ENCODE measurements at regions not wholly inside any gene's neighbourhood (a gene's known extent, or its start where the extent isn't known, plus 50 kb on each side); places are given as distances from the start of the nearest gene placed in this dataset.

GRCh38 chr2:200186002-200186401, 120.5 kb upstream of the SPATS2L start:
- H3K4me1 ChIP-seq (ENCODE audit: control insufficient read depth, insufficient read depth, low read length): no peaks in the 10 kb centered on the region
- ATAC-seq (no peak), DNase-seq (ENCODE audit: low read depth, low spot score) (no peak)
- no TSS peak for BruUV-seq (replicated peaks)
- H3K27me3 ChIP-seq (ENCODE audit: control insufficient read depth, insufficient read depth, low read length): no peaks in the 10 kb centered on the region
- intact Hi-C loops (cut with micrococcal nuclease; ENCODE audit: unreplicated experiment) (no loop called here), in situ Hi-C loops (cut with HindIII; ENCODE audit: low pct_unique_long_range_greater_than_20kb, low sequenced_read_pairs) (no loop called here)
- TF ChIP-seq REST (IDR thresholded peaks at IDR 0.05; ENCODE audit: insufficient read depth in 1 of 2, low read depth in 2 of 2, low read length in 1 of 2): no peak
- no peak for TF ChIP-seq SIN3A (IDR thresholded peaks at IDR 0.05; ENCODE audit: borderline replicate concordance, insufficient read depth, low read depth, low read length)
- TF ChIP-seq POLR2AphosphoS5 (IDR thresholded peaks at IDR 0.05; ENCODE audit: low read depth, low read length): no peak
- no peak for TF ChIP-seq TCF7L2 (IDR thresholded peaks at IDR 0.05; ENCODE audit: low read depth, low read length)
- TF ChIP-seq, protein P1, sequence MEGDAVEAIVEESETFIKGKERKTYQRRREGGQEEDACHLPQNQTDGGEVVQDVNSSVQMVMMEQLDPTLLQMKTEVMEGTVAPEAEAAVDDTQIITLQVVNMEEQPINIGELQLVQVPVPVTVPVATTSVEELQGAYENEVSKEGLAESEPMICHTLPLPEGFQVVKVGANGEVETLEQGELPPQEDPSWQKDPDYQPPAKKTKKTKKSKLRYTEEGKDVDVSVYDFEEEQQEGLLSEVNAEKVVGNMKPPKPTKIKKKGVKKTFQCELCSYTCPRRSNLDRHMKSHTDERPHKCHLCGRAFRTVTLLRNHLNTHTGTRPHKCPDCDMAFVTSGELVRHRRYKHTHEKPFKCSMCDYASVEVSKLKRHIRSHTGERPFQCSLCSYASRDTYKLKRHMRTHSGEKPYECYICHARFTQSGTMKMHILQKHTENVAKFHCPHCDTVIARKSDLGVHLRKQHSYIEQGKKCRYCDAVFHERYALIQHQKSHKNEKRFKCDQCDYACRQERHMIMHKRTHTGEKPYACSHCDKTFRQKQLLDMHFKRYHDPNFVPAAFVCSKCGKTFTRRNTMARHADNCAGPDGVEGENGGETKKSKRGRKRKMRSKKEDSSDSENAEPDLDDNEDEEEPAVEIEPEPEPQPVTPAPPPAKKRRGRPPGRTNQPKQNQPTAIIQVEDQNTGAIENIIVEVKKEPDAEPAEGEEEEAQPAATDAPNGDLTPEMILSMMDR (IDR thresholded peaks at IDR 0.05): no peak
- no peak overlapping the region for H3K4me3 ChIP-seq (ENCODE audit: low read depth in 2 of 2, low read length in 2 of 2)
- H3K36me3 ChIP-seq (ENCODE audit: control insufficient read depth, insufficient read depth, low read length): no peaks in the 10 kb centered on the region
- CTCF ChIA-PET: no interaction called here
- no peaks in the 10 kb centered on the region for H3K9me3 ChIP-seq (ENCODE audit: control insufficient read depth, insufficient read depth, low read depth, low read length)
- POLR2A ChIA-PET: no interaction called here
- H3K27ac ChIP-seq (ENCODE audit: low read length): no peak overlapping the region

- H3K4me3 ChIP-seq (ENCODE audit: low read depth in 2 of 2, low read length in 2 of 2): no peak overlapping the region
- ChIA-PET POLR2A (no interaction called here), CTCF (no interaction called here)
- DNase-seq (ENCODE audit: low read depth, low spot score) (no peak), ATAC-seq (no peak)
- no peaks in the 10 kb centered on the region for H3K36me3 ChIP-seq (ENCODE audit: control insufficient read depth, insufficient read depth, low read length)
- H3K9me3 ChIP-seq (ENCODE audit: control insufficient read depth, insufficient read depth, low read depth, low read length): no peaks in the 10 kb centered on the region
- H3K27ac ChIP-seq (ENCODE audit: low read length): no peak overlapping the region
- BruUV-seq (replicated peaks): no TSS peak
- intact Hi-C loops (cut with micrococcal nuclease; ENCODE audit: unreplicated experiment): no loop called here
- H3K27me3 ChIP-seq (ENCODE audit: control insufficient read depth, insufficient read depth, low read length): no peaks in the 10 kb centered on the region
- in situ Hi-C loops (cut with HindIII; ENCODE audit: low pct_unique_long_range_greater_than_20kb, low sequenced_read_pairs): no loop called here
- H3K4me1 ChIP-seq (ENCODE audit: control insufficient read depth, insufficient read depth, low read length): no peaks in the 10 kb centered on the region
- TF ChIP-seq, protein P1 (IDR thresholded peaks at IDR 0.05): no peak
- no peak for TF ChIP-seq SIN3A (IDR thresholded peaks at IDR 0.05; ENCODE audit: borderline replicate concordance, insufficient read depth, low read depth, low read length)
- no peak for TF ChIP-seq POLR2AphosphoS5 (IDR thresholded peaks at IDR 0.05; ENCODE audit: low read depth, low read length)
- TF ChIP-seq REST (IDR thresholded peaks at IDR 0.05; ENCODE audit: insufficient read depth in 1 of 2, low read depth in 2 of 2, low read length in 1 of 2): no peak
- TF ChIP-seq TCF7L2 (IDR thresholded peaks at IDR 0.05; ENCODE audit: low read depth, low read length): no peak
Measured at GRCh38 chr2:200188876-200189275, 117.6 kb upstream of the SPATS2L start.
